SU-DHL-6 (cell line): ENCODE measurements at regions not wholly inside any gene's neighbourhood (a gene's known extent, or its start where the extent isn't known, plus 50 kb on each side); places are given as distances from the start of the nearest gene placed in this dataset.

ENCODE experiments used
- CTCF ChIP-seq: fragments of 200-600 bp; sonication (generic); IDR thresholded peaks from one replicate; pipeline ENCODE4 v1.5.1; 2017; ENCODE audit warnings: antibody characterized with exemption, mild to moderate bottlenecking, low read length, moderate library complexity; ENCODE audit not compliant: insufficient read depth, poor library complexity, severe bottlenecking
- EZH2phosphoT487 ChIP-seq: fragments of 200-600 bp; sonication (generic), shearing (Covaris generic); conservative IDR thresholded peaks from 2 replicates; pipeline ENCODE4 v1.6.1; 2018; ENCODE audit warnings: mild to moderate bottlenecking, antibody characterized with exemption, low read length, moderate library complexity, mixed read lengths

GRCh38 chr6:50135968-50136367, 86.2 kb upstream of the DEFB112 start:
- TF ChIP-seq CTCF: no peak
- no peak for TF ChIP-seq EZH2phosphoT487
